Mesenchymal stem cell (in vitro differentiated cells and primary cell): ENCODE measurements at regions not wholly inside any gene's neighbourhood (a gene's known extent, or its start where the extent isn't known, plus 50 kb on each side); places are given as distances from the start of the nearest gene placed in this dataset.

Experiments used
- DNase-seq: peaks from one replicate; pipeline ENCODE4 v3.0.0-alpha.2; 2013
- H2AFZ ChIP-seq: one replicate; pipeline ENCODE4 v1.6.1; 2013; ENCODE audit warnings: low read depth, mild to moderate bottlenecking, control low read depth, inconsistent platforms, low read length, moderate library complexity
- H2AK5ac ChIP-seq: 2 replicates; pipeline ENCODE4 v1.6.1; 2013; ENCODE audit warnings: low read length, moderate library complexity, mild to moderate bottlenecking, inconsistent platforms; ENCODE audit not compliant: severe bottlenecking
- H2BK120ac ChIP-seq: one replicate; pipeline ENCODE4 v1.6.1; 2013; ENCODE audit warnings: low read depth, mild to moderate bottlenecking, inconsistent platforms, low read length, moderate library complexity
- H2BK12ac ChIP-seq, 2 experiments: one replicate each; pipeline ENCODE4 v1.6.1; 2013; ENCODE audit warnings: inconsistent platforms in 2 of 2, low read length in 2 of 2, mild to moderate bottlenecking in 2 of 2, moderate library complexity in 2 of 2, control low read depth in 1 of 2
- H2BK15ac ChIP-seq: one replicate; pipeline ENCODE4 v1.6.1; 2013; ENCODE audit warnings: mild to moderate bottlenecking, low read depth, inconsistent platforms; ENCODE audit not compliant: poor library complexity, severe bottlenecking
- H2BK5ac ChIP-seq: 2 replicates; pipeline ENCODE4 v1.6.1; 2013; ENCODE audit warnings: low read depth, mild to moderate bottlenecking, low read length, control low read depth, inconsistent platforms; ENCODE audit not compliant: poor library complexity, severe bottlenecking
- H3K14ac ChIP-seq, 2 experiments: one replicate each; pipeline ENCODE4 v1.6.1; 2013; ENCODE audit warnings: inconsistent platforms in 2 of 2, low read length in 2 of 2, control low read depth in 1 of 2, mild to moderate bottlenecking in 1 of 2, moderate library complexity in 1 of 2
- H3K18ac ChIP-seq, 2 experiments: one replicate each; pipeline ENCODE4 v1.6.1; 2013; ENCODE audit warnings: inconsistent platforms in 2 of 2, low read length in 2 of 2, control low read depth in 1 of 2, low read depth in 1 of 2, mild to moderate bottlenecking in 1 of 2
- H3K23ac ChIP-seq, 2 experiments: one replicate each; pipeline ENCODE4 v1.6.1; 2013; ENCODE audit warnings: inconsistent platforms in 2 of 2, low read length in 2 of 2, mild to moderate bottlenecking in 2 of 2, moderate library complexity in 2 of 2, control low read depth in 1 of 2
- H3K27ac ChIP-seq: 2 replicates; pipeline ENCODE4 v1.5.1; 2013; ENCODE audit warnings: mild to moderate bottlenecking, moderate library complexity, low read length, control low read depth, inconsistent platforms; ENCODE audit not compliant: poor library complexity, severe bottlenecking
- H3K27me3 ChIP-seq, 2 experiments: 2 replicates each; pipeline versions ENCODE4 v1.6.1 to v1.7.0; 2013; ENCODE audit warnings: low read length in 2 of 2, mild to moderate bottlenecking in 2 of 2, moderate library complexity in 2 of 2, control low read depth in 1 of 2, inconsistent platforms in 1 of 2; ENCODE audit not compliant: control insufficient read depth in 1 of 2, insufficient read depth in 1 of 2
- H3K36me3 ChIP-seq, 2 experiments: 2 replicates each; pipeline versions ENCODE4 v1.6.1 to v1.7.0; 2013; ENCODE audit warnings: low read length in 2 of 2, control low read depth in 1 of 2, inconsistent platforms in 1 of 2, low read depth in 1 of 2, mild to moderate bottlenecking in 1 of 2; ENCODE audit not compliant: insufficient read depth in 2 of 2, control insufficient read depth in 1 of 2
- H3K4ac ChIP-seq, 2 experiments: one replicate each; pipeline ENCODE4 v1.6.1; 2013; ENCODE audit warnings: inconsistent platforms in 2 of 2, low read length in 2 of 2, mild to moderate bottlenecking in 2 of 2, moderate library complexity in 2 of 2, control low read depth in 1 of 2, low read depth in 1 of 2
- H3K4me1 ChIP-seq: 2 replicates; pipeline ENCODE4 v1.6.1; 2013; ENCODE audit warnings: low read depth, low read length, control low read depth; ENCODE audit not compliant: control insufficient read depth, insufficient read depth
- H3K4me2 ChIP-seq: 2 replicates; pipeline ENCODE4 v1.6.1; 2013; ENCODE audit warnings: low read length, mild to moderate bottlenecking, inconsistent platforms; ENCODE audit not compliant: poor library complexity, severe bottlenecking
- H3K4me3 ChIP-seq, 2 experiments: 2 replicates each; pipeline versions ENCODE4 v1.5.1 to v1.7.0; 2013; ENCODE audit warnings: low read length in 2 of 2, mild to moderate bottlenecking in 2 of 2, control low read depth in 1 of 2, low read depth in 1 of 2; ENCODE audit not compliant: insufficient read depth in 1 of 2
- H3K79me1 ChIP-seq: replicated peaks from 2 replicates; pipeline ENCODE4 v1.6.1; 2013; ENCODE audit warnings: mild to moderate bottlenecking, control low read depth, low read length, inconsistent platforms; ENCODE audit not compliant: poor library complexity, severe bottlenecking
- H3K9ac ChIP-seq: 2 replicates; pipeline ENCODE4 v1.7.0; 2013; ENCODE audit warnings: mild to moderate bottlenecking, low read length, moderate library complexity
- H3K9me3 ChIP-seq: 2 replicates; pipeline ENCODE4 v1.7.0; 2013; ENCODE audit warnings: mild to moderate bottlenecking, low read length; ENCODE audit not compliant: control insufficient read depth
- H4K8ac ChIP-seq: one replicate; pipeline ENCODE4 v1.6.1; 2013; ENCODE audit warnings: inconsistent platforms, mild to moderate bottlenecking, low read length, moderate library complexity
- H4K91ac ChIP-seq: one replicate; pipeline ENCODE4 v1.6.1; 2013; ENCODE audit warnings: mild to moderate bottlenecking, low read length, inconsistent platforms
- WGBS: methylation state at CpG from one replicate; pipeline ENCODE4 v1.1.7; 2013; ENCODE audit warnings: mixed read lengths; 5-methylcytosine and 5-hydroxymethylcytosine counted together

- no peak overlapping the region for H3K27ac ChIP-seq
- no peak overlapping the region for H3K18ac ChIP-seq
- no peaks in the 10 kb centered on the region for H3K4me1 ChIP-seq
- no peak overlapping the region for H2AK5ac ChIP-seq
- H3K4me3 ChIP-seq: no peak overlapping the region
- H3K79me1 ChIP-seq: no peaks in the 10 kb centered on the region
- no peak overlapping the region for H3K23ac ChIP-seq
- H2AFZ ChIP-seq: no peak overlapping the region
- H3K4me2 ChIP-seq: no peak overlapping the region
- no peak overlapping the region for H2BK5ac ChIP-seq
- no peak overlapping the region for H2BK12ac ChIP-seq
- H3K36me3 ChIP-seq: no peaks in the 10 kb centered on the region
- 56% methylated on average over 3 of the region's 3 CpGs for WGBS
- no peak overlapping the region for H4K91ac ChIP-seq
- no peaks in the 10 kb centered on the region for H3K27me3 ChIP-seq
- no peak overlapping the region for H3K14ac ChIP-seq
- no peak overlapping the region for H2BK120ac ChIP-seq
- H3K4ac ChIP-seq: no peak overlapping the region
- H3K9ac ChIP-seq: no peak overlapping the region
- no peak overlapping the region for H2BK15ac ChIP-seq
- no peaks in the 10 kb centered on the region for H3K9me3 ChIP-seq
- no peak for DNase-seq
- H4K8ac ChIP-seq: no peak overlapping the region
Measured at GRCh38 chr10:10699427-10699826, 318.2 kb upstream of the CELF2 start.

DNA sequence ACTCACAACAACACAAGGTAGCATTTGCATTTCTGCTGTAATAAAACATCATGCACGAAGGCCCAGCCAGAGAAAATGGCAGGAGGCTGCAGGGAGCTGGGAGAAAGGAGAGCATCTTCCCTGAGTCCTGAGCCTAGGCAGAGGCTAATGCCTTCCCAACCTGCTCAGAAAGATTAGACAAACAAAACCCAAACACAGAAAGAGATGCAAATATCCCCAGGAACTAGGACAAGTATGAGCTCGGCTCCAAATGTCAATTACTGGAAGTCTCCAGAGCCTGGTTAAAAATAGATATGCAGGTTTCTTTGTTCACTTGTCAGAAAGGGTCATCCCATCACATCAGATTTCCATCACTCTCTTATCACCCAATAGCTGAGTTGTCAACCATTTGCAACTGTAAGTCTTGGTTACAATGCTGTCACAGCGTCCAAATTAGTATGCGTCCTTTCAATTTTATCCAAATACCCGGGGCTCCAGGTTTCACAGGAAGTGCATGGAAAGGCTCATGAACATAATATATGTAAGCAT, 316.5 kb upstream of the CELF2 start:
- no peak overlapping the region for H2BK12ac ChIP-seq
- H3K9me3 ChIP-seq: no peaks in the 10 kb centered on the region
- H3K23ac ChIP-seq: no peak overlapping the region
- no peak overlapping the region for H3K18ac ChIP-seq
- no peak overlapping the region for H3K27ac ChIP-seq
- H3K4me1 ChIP-seq: no peaks in the 10 kb centered on the region
- no peak overlapping the region for H2BK120ac ChIP-seq
- no peaks in the 10 kb centered on the region for H3K36me3 ChIP-seq
- WGBS: 97% methylated on average over 4 of the region's 5 CpGs
- no peak overlapping the region for H3K4ac ChIP-seq
- no peak overlapping the region for H2BK5ac ChIP-seq
- no peak overlapping the region for H2AK5ac ChIP-seq
- H3K4me3 ChIP-seq: no peak overlapping the region
- no peak overlapping the region for H4K8ac ChIP-seq
- no peaks in the 10 kb centered on the region for H3K79me1 ChIP-seq
- H2BK15ac ChIP-seq: no peak overlapping the region
- no peak overlapping the region for H3K9ac ChIP-seq
- H3K27me3 ChIP-seq: no peaks in the 10 kb centered on the region
- H3K14ac ChIP-seq: no peak overlapping the region
- no peak overlapping the region for H3K4me2 ChIP-seq
- H4K91ac ChIP-seq: no peak overlapping the region
- H2AFZ ChIP-seq: no peak overlapping the region
- no peak for DNase-seq

GRCh38 chr10:10702211-10702610, 315.5 kb upstream of the CELF2 start:
- Histone ChIP-seq H3K36me3 (no peaks in the 10 kb centered on the region), H3K79me1 (no peaks in the 10 kb centered on the region), H3K9ac (no peak overlapping the region), H3K27ac (no peak overlapping the region), H3K4me2 (no peak overlapping the region), H2BK120ac (no peak overlapping the region), H3K4ac (no peak overlapping the region), H2BK15ac (no peak overlapping the region), H4K91ac (no peak overlapping the region), H3K18ac (no peak overlapping the region), H2AFZ (no peak overlapping the region), H2AK5ac (no peak overlapping the region), H2BK12ac (no peak overlapping the region), H3K4me1 (no peaks in the 10 kb centered on the region), H2BK5ac (no peak overlapping the region), H4K8ac (no peak overlapping the region), H3K14ac (no peak overlapping the region), H3K4me3 (no peak overlapping the region), H3K23ac (no peak overlapping the region), H3K27me3 (no peaks in the 10 kb centered on the region), H3K9me3 (no peaks in the 10 kb centered on the region)
- WGBS: 27% methylated on average over 1 of the region's 1 CpG
- DNase-seq: no peak

DNA sequence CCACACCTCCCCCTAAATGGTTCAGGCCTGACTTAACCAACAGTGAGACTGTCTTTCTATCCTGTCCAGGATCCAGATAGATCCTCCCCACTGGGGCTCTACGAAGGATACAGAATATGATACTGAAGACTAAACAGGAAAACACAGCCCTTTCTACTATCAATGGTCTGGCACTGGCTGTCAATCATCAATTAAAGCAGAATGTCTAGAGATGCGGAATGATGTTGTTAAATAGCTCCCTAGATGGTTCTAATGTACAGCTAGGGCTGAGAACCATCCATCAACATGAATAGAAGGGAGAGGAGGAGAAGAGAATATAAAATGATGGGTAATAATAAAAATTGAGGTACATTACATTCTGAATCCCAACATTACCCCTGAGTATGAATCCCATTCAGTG, 314.3 kb upstream of the CELF2 start:
- no peak overlapping the region for H4K8ac ChIP-seq
- no peak overlapping the region for H3K4me3 ChIP-seq
- no peak overlapping the region for H2BK5ac ChIP-seq
- H3K23ac ChIP-seq: no peak overlapping the region
- no peaks in the 10 kb centered on the region for H3K4me1 ChIP-seq
- no peak overlapping the region for H3K9ac ChIP-seq
- H2AFZ ChIP-seq: no peak overlapping the region
- H3K14ac ChIP-seq: no peak overlapping the region
- no peaks in the 10 kb centered on the region for H3K9me3 ChIP-seq
- no peak overlapping the region for H2BK12ac ChIP-seq
- H3K27me3 ChIP-seq: no peaks in the 10 kb centered on the region
- H2BK15ac ChIP-seq: no peak overlapping the region
- no peak overlapping the region for H4K91ac ChIP-seq
- H3K36me3 ChIP-seq: no peaks in the 10 kb centered on the region
- no peak overlapping the region for H3K18ac ChIP-seq
- H2AK5ac ChIP-seq: no peak overlapping the region
- H3K27ac ChIP-seq: no peak overlapping the region
- H3K4ac ChIP-seq: no peak overlapping the region
- no peak overlapping the region for H3K4me2 ChIP-seq
- 100% methylated on average over 2 of the region's 2 CpGs for WGBS
- no peak overlapping the region for H2BK120ac ChIP-seq
- DNase-seq: no peak
- H3K79me1 ChIP-seq: no peaks in the 10 kb centered on the region
